Stomach (tissue), 8 donors: ENCODE measurements at regions not wholly inside any gene's neighbourhood (a gene's known extent, or its start where the extent isn't known, plus 50 kb on each side); places are given as distances from the start of the nearest gene placed in this dataset.

Source experiments
- DNase-seq, 2 donors: peaks; one replicate each; pipeline versions ENCODE4 v3.0.0 to v3.0.0-alpha.2; 2013 to 2019
- H3K27ac ChIP-seq, 5 donors: fragments of 200-600 bp in 4 of 5; sonication (generic) in 4 of 5; one replicate each; pipeline ENCODE4 v1.5.1; 2013 to 2019; ENCODE audit warnings: mild to moderate bottlenecking in 1 of 5, moderate library complexity in 1 of 5
- H3K27me3 ChIP-seq, 3 donors: fragments of 200-600 bp; sonication (generic); one replicate each; pipeline ENCODE4 v1.5.1; 2017 to 2019; ENCODE audit warnings: mixed run types in 1 of 3
- H3K36me3 ChIP-seq, 4 donors: fragments of 200-600 bp; sonication (generic); 1 replicate in 3 of 4; 2 replicates in 1 of 4; pipeline ENCODE4 v1.5.1; 2016 to 2019
- H3K4me1 ChIP-seq, 4 donors: fragments of 200-600 bp; sonication (generic); one replicate each; pipeline ENCODE4 v1.5.1; 2016 to 2019
- H3K4me3 ChIP-seq, 4 donors: fragments of 200-600 bp; sonication (generic) in 3 of 4; one replicate each; pipeline ENCODE4 v1.5.1; 2016 to 2019; ENCODE audit warnings: mild to moderate bottlenecking in 1 of 4
- H3K9me3 ChIP-seq, 4 donors: fragments of 200-600 bp; sonication (generic); one replicate each; pipeline ENCODE4 v1.5.1; 2016 to 2019
- CTCF ChIP-seq, 7 experiments: fragments of 450-650 bp in 4 of 7; fragments of 200-600 bp in 3 of 7; sonication (generic) in 3 of 7; IDR thresholded peaks; one replicate each; pipeline ENCODE4 v1.5.1; 2016 to 2019; ENCODE audit warnings: antibody characterized with exemption in 7 of 7, control low read depth in 2 of 7, mild to moderate bottlenecking in 1 of 7
- EP300 ChIP-seq: sonication (generic); formaldehyde crosslinking; IDR thresholded peaks from one replicate; pipeline ENCODE4 v1.6.1; 2017; ENCODE audit warnings: antibody characterized with exemption
- POLR2A ChIP-seq, 4 donors: fragments of 450-650 bp; IDR thresholded peaks; one replicate each; pipeline ENCODE4 v1.6.1; 2016; ENCODE audit warnings: antibody characterized with exemption in 4 of 4, control low read depth in 2 of 4, mild to moderate bottlenecking in 1 of 4, moderate library complexity in 1 of 4
- POLR2AphosphoS5 ChIP-seq, 3 donors: sonication (generic); formaldehyde crosslinking; IDR thresholded peaks; one replicate each; pipeline ENCODE4 v1.6.1; 2016; ENCODE audit warnings: antibody characterized with exemption in 3 of 3
- WGBS, 5 donors: extraction: QIAGEN DNeasy Blood & Tissue Kit in 3 of 5; methylation state at CpG; one replicate each; pipeline versions ENCODE4 v1.1.5 to v1.1.7; 2013 to 2018; 5-methylcytosine and 5-hydroxymethylcytosine counted together
- intact Hi-C: fragments of 100-400 bp; cut with DNase I; formaldehyde crosslinking; loops from one replicate; pipeline ENCODE4 v1.15.1; 2023; ENCODE audit warnings: low total_unique reads
- donor health status: healthy with polysubstance abuse.
- donor health status: Bipolar disorder and iron deficiency.
- donor health status: healthy.

DNA sequence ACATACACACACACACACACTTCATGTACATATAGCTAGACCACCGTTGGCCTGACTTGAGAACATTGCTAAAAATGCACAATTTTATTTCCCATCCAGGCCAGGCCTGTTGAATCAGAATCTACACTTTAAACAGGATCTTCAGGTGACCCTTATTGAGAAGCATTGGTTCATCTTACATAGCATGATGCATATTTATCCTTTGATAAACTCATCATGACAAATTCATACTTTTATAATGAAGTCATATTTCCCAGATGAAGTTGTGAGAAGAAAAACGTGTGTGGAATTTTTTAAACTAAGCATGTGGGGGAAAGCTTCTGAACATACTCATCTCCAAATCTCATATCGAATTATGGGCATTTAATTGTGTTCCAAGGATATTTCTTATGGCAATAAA lies 877.7 kb downstream of the MRPL39 start:
- no peak overlapping the region for H3K4me3 ChIP-seq
- no peaks in the 10 kb centered on the region for H3K4me1 ChIP-seq
- no peak for TF ChIP-seq EP300
- TF ChIP-seq POLR2AphosphoS5 (IDR thresholded peaks at IDR 0.05) = no peak
- TF ChIP-seq POLR2A (IDR thresholded peaks at IDR 0.05) = no peak
- TF ChIP-seq CTCF (IDR thresholded peaks at IDR 0.05) = no peak
- no peaks in the 10 kb centered on the region for H3K9me3 ChIP-seq
- H3K27me3 ChIP-seq = no peaks in the 10 kb centered on the region
- DNase-seq = no peak
- H3K36me3 ChIP-seq = no peaks in the 10 kb centered on the region
- WGBS, 5 donors = 54 to 68% (median 62%) methylated on average over 3 of the region's 3 CpGs
- no peak overlapping the region for H3K27ac ChIP-seq
- intact Hi-C loops = no loop called here

DNA sequence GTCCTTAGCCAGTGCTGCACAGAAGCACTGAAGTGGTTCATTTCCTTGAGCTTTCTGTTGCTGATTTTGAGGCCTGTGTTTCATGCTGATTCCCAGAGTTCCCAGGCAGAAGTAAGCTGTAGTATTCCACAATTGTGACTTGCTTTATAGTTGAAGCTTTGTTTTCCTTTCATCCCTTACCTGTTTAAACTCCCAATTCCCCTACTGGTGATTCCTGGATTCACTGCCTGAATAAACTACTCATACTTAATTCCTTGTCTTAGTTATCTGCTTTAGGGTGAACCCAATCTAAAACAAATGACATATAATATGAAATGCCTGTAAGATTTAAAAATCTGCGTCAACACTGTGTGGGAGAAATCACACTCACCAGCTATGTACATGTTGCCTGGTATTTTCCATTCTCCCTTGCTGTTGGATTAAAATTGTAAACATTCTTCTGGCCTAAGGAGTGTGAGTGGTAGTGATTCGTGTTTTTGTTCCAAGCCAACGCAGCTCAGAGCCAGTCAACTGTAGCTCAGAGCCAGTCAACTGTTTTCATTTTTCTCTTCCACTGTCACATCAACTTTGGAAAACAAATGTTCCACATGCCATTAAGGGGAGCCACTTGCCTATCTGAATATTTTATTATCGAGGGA lies 879.4 kb downstream of the MRPL39 start:
- Histone ChIP-seq H3K9me3 (no peaks in the 10 kb centered on the region), H3K36me3 (no peaks in the 10 kb centered on the region), H3K27me3 (no peaks in the 10 kb centered on the region), H3K27ac (no peak overlapping the region), H3K4me1 (no peaks in the 10 kb centered on the region), H3K4me3 (no peak overlapping the region)
- intact Hi-C loops = no loop called here
- no peak for DNase-seq
- 26 to 50% (median 33%) methylated on average over 4 of the region's 4 CpGs for WGBS, 5 donors
- no peak for TF ChIP-seq POLR2A (IDR thresholded peaks at IDR 0.05)
- TF ChIP-seq CTCF (IDR thresholded peaks at IDR 0.05) = no peak
- TF ChIP-seq EP300 = no peak
- no peak for TF ChIP-seq POLR2AphosphoS5 (IDR thresholded peaks at IDR 0.05)

- DNase-seq = peak in 1 of 2 donors; percentile 8
- no peak for TF ChIP-seq EP300
- TF ChIP-seq CTCF (IDR thresholded peaks at IDR 0.05) = no peak
- no peak for TF ChIP-seq POLR2AphosphoS5 (IDR thresholded peaks at IDR 0.05)
- TF ChIP-seq POLR2A (IDR thresholded peaks at IDR 0.05) = no peak
- WGBS, 5 donors = 51 to 55% (median 53%) methylated on average over 3 of the region's 3 CpGs
- no peaks in the 10 kb centered on the region for H3K27me3 ChIP-seq
- no peaks in the 10 kb centered on the region for H3K4me1 ChIP-seq
- no peaks in the 10 kb centered on the region for H3K9me3 ChIP-seq
- H3K27ac ChIP-seq = no peak overlapping the region
- H3K36me3 ChIP-seq = no peaks in the 10 kb centered on the region
- intact Hi-C loops = no loop called here
- H3K4me3 ChIP-seq = no peak overlapping the region
Measured at GRCh38 chr21:24716281-24716918, 890.9 kb downstream of the MRPL39 start.

DNA sequence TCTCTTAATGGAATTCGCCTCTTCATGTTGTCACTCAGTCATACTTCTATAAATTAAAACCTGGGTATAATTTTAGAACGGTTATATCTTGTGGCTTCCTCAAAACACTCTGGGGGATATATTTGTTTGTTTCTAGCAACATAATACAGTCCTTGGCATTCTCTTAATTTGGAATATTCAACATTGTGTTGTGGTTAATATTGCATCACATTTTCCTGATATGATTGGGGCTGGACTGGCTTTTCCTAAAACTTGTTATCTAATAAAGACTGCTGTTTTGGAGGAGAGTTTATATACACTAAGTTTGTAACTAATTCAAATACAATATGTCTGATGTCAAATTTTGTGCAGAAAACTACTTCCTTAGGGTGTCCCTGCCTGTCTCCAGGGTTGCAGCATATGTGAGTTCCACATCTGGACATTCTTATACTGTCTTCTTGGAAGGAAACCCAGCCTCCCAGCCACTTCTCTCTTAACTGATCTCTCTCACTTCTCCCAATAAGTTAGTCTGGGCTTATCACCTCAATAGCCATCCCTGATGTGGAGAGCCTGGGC lies 892.6 kb downstream of the MRPL39 start:
- intact Hi-C loops = no loop called here
- TF ChIP-seq EP300 = no peak
- no peak for TF ChIP-seq CTCF (IDR thresholded peaks at IDR 0.05)
- no peak for TF ChIP-seq POLR2A (IDR thresholded peaks at IDR 0.05)
- TF ChIP-seq POLR2AphosphoS5 (IDR thresholded peaks at IDR 0.05) = no peak

More for the DNA sequence above, 892.6 kb downstream of the MRPL39 start:
- no peak overlapping the region for H3K4me3 ChIP-seq
- no peaks in the 10 kb centered on the region for H3K27me3 ChIP-seq
- no peaks in the 10 kb centered on the region for H3K36me3 ChIP-seq
- H3K27ac ChIP-seq = no peak overlapping the region
- H3K9me3 ChIP-seq = no peaks in the 10 kb centered on the region
- no peak for DNase-seq
- H3K4me1 ChIP-seq = no peaks in the 10 kb centered on the region
- WGBS, 5 donors = 68 to 75% (median 69%) methylated on average over 2 of the region's 2 CpGs
